HCT116 (cell line): ENCODE measurements at regions not wholly inside any gene's neighbourhood (a gene's known extent, or its start where the extent isn't known, plus 50 kb on each side); places are given as distances from the start of the nearest gene placed in this dataset.

ENCODE experiments used
- ATAC-seq: fragments of 200-7000 bp; cut with Tn5 transposase; 2 replicates; pipeline ENCODE4 v1.9.1; 2020; ENCODE audit warnings: mild to moderate bottlenecking, moderate library complexity
- BruUV-seq: library from RNA; stranded (reverse); fragments of 400-500 nt; replicated peaks from 2 replicates; lab custom pipeline; 2021; lab: Mats Ljungman, UMichigan
- CTCF ChIA-PET: fragments of 300-600 bp; sonication (Branson Sonifier 250); formaldehyde crosslinking; loops from one replicate; lab custom pipeline; 2021; ENCODE audit warnings: antibody characterized with exemption; lab: Charles Lee
- POLR2A ChIA-PET: fragments of 300-600, 350-600 bp; sonication (Branson Sonifier 250); formaldehyde crosslinking; loops from one replicate; lab custom pipeline; 2021; ENCODE audit warnings: antibody characterized with exemption; lab: Charles Lee
- RAD21 ChIA-PET, 2 experiments: fragments of 300-600 bp; sonication (Branson Sonifier 250); formaldehyde crosslinking; loops; one replicate each; lab custom pipeline; 2023; ENCODE audit warnings: low total read pairs in 2 of 2; ENCODE audit not compliant: uncharacterized antibody in 2 of 2, unreplicated experiment in 2 of 2, low non-redundant PET in 1 of 2; lab: Charles Lee
- DNase-seq: peaks from one replicate; pipeline ENCODE4 v3.0.0-alpha.2; 2010; ENCODE audit warnings: low read depth, low spot score
- H2AFZ ChIP-seq: fragments of 200-600 bp; shearing (Covaris generic), sonication (generic); 2 replicates; pipeline ENCODE4 v1.6.1; 2017; ENCODE audit warnings: low read depth, mixed run types, mixed read lengths, antibody characterized with exemption, low read length; ENCODE audit not compliant: poor library complexity, severe bottlenecking
- H3K27ac ChIP-seq: 2 replicates; pipeline ENCODE4 v1.5.1; 2012; ENCODE audit warnings: low read depth, low read length
- H3K27me3 ChIP-seq: fragments of 200-600 bp; sonication (generic); 2 replicates; pipeline ENCODE4 v1.6.1; 2016; ENCODE audit warnings: mixed run types, low read length, mixed read lengths; ENCODE audit not compliant: insufficient read depth
- H3K36me3 ChIP-seq, 2 experiments: fragments of 200-500 bp in 1 of 2; fragments of 200-600 bp in 1 of 2; sonication (Bioruptor generic) in 1 of 2; sonication (generic) in 1 of 2; 2 replicates each; pipeline versions ENCODE4 v1.5.1 to v1.6.1; 2014 to 2016; ENCODE audit warnings: low read length in 2 of 2, inconsistent platforms in 1 of 2, mixed read lengths in 1 of 2, mixed run types in 1 of 2; ENCODE audit not compliant: insufficient read depth in 2 of 2, control insufficient read depth in 1 of 2
- H3K4me1 ChIP-seq, 2 experiments: fragments of 200-600 bp in 1 of 2; sonication (generic) in 1 of 2; 2 replicates each; pipeline versions ENCODE4 v1.5.1 to v1.6.1; 2012 to 2017; ENCODE audit warnings: low read length in 2 of 2, inconsistent platforms in 1 of 2, mild to moderate bottlenecking in 1 of 2, mixed read lengths in 1 of 2, mixed run types in 1 of 2, moderate library complexity in 1 of 2; ENCODE audit not compliant: insufficient read depth in 2 of 2, control insufficient read depth in 1 of 2
- H3K4me2 ChIP-seq: fragments of 200-600 bp; sonication (generic); 2 replicates; pipeline ENCODE4 v1.6.1; 2017; ENCODE audit warnings: mixed run types, low read length, mixed read lengths
- H3K4me3 ChIP-seq, 2 experiments: fragments of 200-600 bp in 1 of 2; sonication (generic) in 1 of 2; replicated peaks in 1 of 2; 2 replicates each; pipeline ENCODE4 v1.5.1; 2011 to 2016; ENCODE audit warnings: low read length in 2 of 2, control low read depth in 1 of 2, low read depth in 1 of 2, mild to moderate bottlenecking in 1 of 2, mixed read lengths in 1 of 2, mixed run types in 1 of 2
- H3K79me2 ChIP-seq: fragments of 200-600 bp; sonication (generic); 2 replicates; pipeline ENCODE4 v1.6.1; 2017; ENCODE audit warnings: mild to moderate bottlenecking, mixed run types, low read length, moderate library complexity, mixed read lengths; ENCODE audit not compliant: insufficient read depth
- H3K9ac ChIP-seq: fragments of 200-600 bp; sonication (generic); 2 replicates; pipeline ENCODE4 v1.6.1; 2016; ENCODE audit warnings: low read length, mixed read lengths
- H3K9me2 ChIP-seq: fragments of 200-600 bp; sonication (generic), shearing (Covaris generic); 2 replicates; pipeline ENCODE4 v1.6.1; 2017; ENCODE audit warnings: mixed run types, mild to moderate bottlenecking, moderate library complexity; ENCODE audit not compliant: insufficient read depth
- H3K9me3 ChIP-seq, 2 experiments: fragments of 200-500 bp in 1 of 2; fragments of 200-600 bp in 1 of 2; sonication (Bioruptor generic) in 1 of 2; sonication (generic) in 1 of 2; 2 replicates each; pipeline ENCODE4 v1.6.1; 2014 to 2017; ENCODE audit warnings: low read length in 2 of 2, mixed read lengths in 2 of 2, inconsistent platforms in 1 of 2, low read depth in 1 of 2, mild to moderate bottlenecking in 1 of 2, mixed run types in 1 of 2, moderate library complexity in 1 of 2; ENCODE audit not compliant: control insufficient read depth in 1 of 2, insufficient read depth in 1 of 2
- H4K20me1 ChIP-seq: fragments of 200-600 bp; sonication (generic), shearing (Covaris generic); 2 replicates; pipeline ENCODE4 v1.6.1; 2017; ENCODE audit warnings: mixed run types, mild to moderate bottlenecking, moderate library complexity; ENCODE audit not compliant: insufficient read depth
- CBX3 ChIP-seq: IDR thresholded peaks from 2 replicates; pipeline ENCODE4 v1.6.1; 2012; ENCODE audit warnings: low read depth
- CEBPB ChIP-seq: IDR thresholded peaks from 2 replicates; pipeline ENCODE4 v1.6.1; 2012; ENCODE audit warnings: low read depth
- EGR1 ChIP-seq: IDR thresholded peaks from 2 replicates; pipeline ENCODE4 v1.6.1; 2012; ENCODE audit warnings: low read depth
- ELF1 ChIP-seq: IDR thresholded peaks from 2 replicates; pipeline ENCODE4 v1.6.1; 2012; ENCODE audit warnings: low read depth, borderline replicate concordance
- FOSL1 ChIP-seq: IDR thresholded peaks from 2 replicates; pipeline ENCODE4 v1.6.1; 2012; ENCODE audit warnings: low read depth
- JUND ChIP-seq: IDR thresholded peaks from 2 replicates; pipeline ENCODE4 v1.6.1; 2012
- MAX ChIP-seq: IDR thresholded peaks from 2 replicates; pipeline ENCODE4 v1.6.1; 2012
- POLR2AphosphoS5 ChIP-seq: IDR thresholded peaks from 2 replicates; pipeline ENCODE4 v1.6.1; 2011; ENCODE audit warnings: mild to moderate bottlenecking, low read depth, low read length, moderate library complexity
- RAD21 ChIP-seq: IDR thresholded peaks from 2 replicates; pipeline ENCODE4 v1.6.1; 2012; ENCODE audit warnings: low read depth, mild to moderate bottlenecking
- YY1 ChIP-seq: IDR thresholded peaks from 2 replicates; pipeline ENCODE4 v1.6.1; 2011; ENCODE audit warnings: low read length, low read depth, moderate library complexity, mild to moderate bottlenecking; ENCODE audit not compliant: insufficient replicate concordance; ENCODE audit errors: extremely low read depth
- ZBTB33 ChIP-seq: IDR thresholded peaks from 2 replicates; pipeline ENCODE4 v1.6.1; 2011; ENCODE audit warnings: mild to moderate bottlenecking, low read length, moderate library complexity; ENCODE audit not compliant: insufficient replicate concordance; ENCODE audit errors: extremely low read depth
- ZFX ChIP-seq: fragments of 450-650 bp; IDR thresholded peaks from 2 replicates; pipeline ENCODE4 v1.6.1; 2017
- ZNF274 ChIP-seq: fragments of 200-500 bp; sonication (Bioruptor generic); IDR thresholded peaks from 2 replicates; pipeline ENCODE4 v1.6.1; 2014; ENCODE audit warnings: mild to moderate bottlenecking, low read depth, low read length, inconsistent platforms
- intact Hi-C: fragments of 100-400 bp; cut with micrococcal nuclease; formaldehyde crosslinking; loops from 2 replicates; pipeline ENCODE4 v1.10.0; 2022

GRCh38 chr20:50328222-50328979 is 137.8 kb downstream of the CEBPB start (continued):
- TF ChIP-seq ZBTB33 (no peak), ZFX (no peak), EGR1 (no peak), CEBPB (no peak), POLR2AphosphoS5 (no peak)

GRCh38 chr20:50328996-50329898 is 138.6 kb downstream of the CEBPB start:
- intact Hi-C loops, result no loop called here
- ATAC-seq (no peak), DNase-seq (no peak)
- Histone ChIP-seq H3K9ac (no peak overlapping the region), H3K4me3 (no peak overlapping the region), H2AFZ (no peak overlapping the region), H3K27me3 (no peaks in the 10 kb centered on the region), H3K79me2 (no peaks in the 10 kb centered on the region), H3K9me2 (no peaks in the 10 kb centered on the region), H3K4me2 (no peak overlapping the region), H3K9me3 (peaks cover 0 to 4% of the 10 kb centered on the region in 2 experiments; a peak in 1 of 4 replicates), H3K27ac (no peak overlapping the region), H3K36me3 (no peaks in the 10 kb centered on the region), H3K4me1 (peaks cover 7 to 13% of the 10 kb centered on the region in 2 experiments; a peak in 2 of 4 replicates), H4K20me1 (no peaks in the 10 kb centered on the region)
- POLR2A ChIA-PET, result interaction anchor here (1.0 to 1.6 kb wide), 2 partner anchors 12 to 16 kb away, joined by 3 read pairs; no protein-coding TSS in a partner anchor
- RAD21 ChIA-PET, result no interaction called here
- CTCF ChIA-PET, result no interaction called here
- no TSS peak for BruUV-seq
- TF ChIP-seq EGR1 (no peak), RAD21 (no peak), ZNF274 (no peak), YY1 (no peak), FOSL1 (no peak), MAX (no peak), ELF1 (no peak), JUND (no peak), CBX3 (no peak)
